Erythroblast (primary cell): ENCODE measurements at regions not wholly inside any gene's neighbourhood (a gene's known extent, or its start where the extent isn't known, plus 50 kb on each side); places are given as distances from the start of the nearest gene placed in this dataset.

Experiments used
- GATA1 ChIP-seq: IDR thresholded peaks from 2 replicates; pipeline ENCODE4 v1.6.1; 2011; ENCODE audit warnings: low read depth, mild to moderate bottlenecking, control low read depth, low read length, moderate library complexity
- POLR2A ChIP-seq: IDR thresholded peaks from 2 replicates; pipeline ENCODE4 v1.6.1; 2011; ENCODE audit warnings: mild to moderate bottlenecking, low read length

GRCh38 chr12:16881986-16882570, 276.1 kb upstream of the LMO3 start:
- TF ChIP-seq POLR2A (no peak), GATA1 (no peak)
